ENCODE measurements at regions not wholly inside any gene's neighbourhood (a gene's known extent, or its start where the extent isn't known, plus 50 kb on each side); places are given as distances from the start of the nearest gene placed in this dataset.

DNA sequence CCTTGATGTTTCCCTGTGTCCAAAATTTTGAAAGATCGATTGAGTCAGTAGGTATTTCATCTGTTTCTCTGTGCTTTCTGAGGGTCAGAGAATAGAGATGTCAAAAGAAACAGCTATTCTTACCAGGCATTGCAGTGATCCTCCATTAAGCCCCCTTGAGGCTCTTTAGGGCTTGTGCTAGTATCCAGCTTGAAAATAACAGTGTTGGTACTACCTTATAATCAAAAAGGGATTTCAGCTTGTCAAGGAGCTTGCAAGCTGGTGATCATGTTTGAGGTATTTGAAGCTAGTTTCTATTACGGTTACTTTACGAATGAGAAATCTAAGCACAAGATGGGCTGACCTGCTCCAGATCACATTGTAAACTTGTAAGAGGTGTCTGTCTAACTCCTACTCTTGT, 103.4 kb downstream of the EDEM1 start:
- no peaks in the 10 kb centered on the region for H3K36me3 ChIP-seq
- TF ChIP-seq EP300 (IDR thresholded peaks at IDR 0.05) = no peak
- TF ChIP-seq, protein P1, sequence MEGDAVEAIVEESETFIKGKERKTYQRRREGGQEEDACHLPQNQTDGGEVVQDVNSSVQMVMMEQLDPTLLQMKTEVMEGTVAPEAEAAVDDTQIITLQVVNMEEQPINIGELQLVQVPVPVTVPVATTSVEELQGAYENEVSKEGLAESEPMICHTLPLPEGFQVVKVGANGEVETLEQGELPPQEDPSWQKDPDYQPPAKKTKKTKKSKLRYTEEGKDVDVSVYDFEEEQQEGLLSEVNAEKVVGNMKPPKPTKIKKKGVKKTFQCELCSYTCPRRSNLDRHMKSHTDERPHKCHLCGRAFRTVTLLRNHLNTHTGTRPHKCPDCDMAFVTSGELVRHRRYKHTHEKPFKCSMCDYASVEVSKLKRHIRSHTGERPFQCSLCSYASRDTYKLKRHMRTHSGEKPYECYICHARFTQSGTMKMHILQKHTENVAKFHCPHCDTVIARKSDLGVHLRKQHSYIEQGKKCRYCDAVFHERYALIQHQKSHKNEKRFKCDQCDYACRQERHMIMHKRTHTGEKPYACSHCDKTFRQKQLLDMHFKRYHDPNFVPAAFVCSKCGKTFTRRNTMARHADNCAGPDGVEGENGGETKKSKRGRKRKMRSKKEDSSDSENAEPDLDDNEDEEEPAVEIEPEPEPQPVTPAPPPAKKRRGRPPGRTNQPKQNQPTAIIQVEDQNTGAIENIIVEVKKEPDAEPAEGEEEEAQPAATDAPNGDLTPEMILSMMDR (IDR thresholded peaks at IDR 0.05) = no peak
- TF ChIP-seq POLR2A (IDR thresholded peaks at IDR 0.05) = no peak
- H3K9me3 ChIP-seq = peaks cover 0 to 19% (median 5%) of the 10 kb centered on the region in 4 donors
- 78 to 84% methylated on average over 3 of the region's 3 CpGs for WGBS, 2 donors
- H3K27ac ChIP-seq = no peak overlapping the region
- H3K4me1 ChIP-seq = no peaks in the 10 kb centered on the region
- H3K4me3 ChIP-seq = no peak overlapping the region
- no peaks in the 10 kb centered on the region for H3K27me3 ChIP-seq
- no peak for DNase-seq (ENCODE audit: low spot score in 2 of 2)

DNA sequence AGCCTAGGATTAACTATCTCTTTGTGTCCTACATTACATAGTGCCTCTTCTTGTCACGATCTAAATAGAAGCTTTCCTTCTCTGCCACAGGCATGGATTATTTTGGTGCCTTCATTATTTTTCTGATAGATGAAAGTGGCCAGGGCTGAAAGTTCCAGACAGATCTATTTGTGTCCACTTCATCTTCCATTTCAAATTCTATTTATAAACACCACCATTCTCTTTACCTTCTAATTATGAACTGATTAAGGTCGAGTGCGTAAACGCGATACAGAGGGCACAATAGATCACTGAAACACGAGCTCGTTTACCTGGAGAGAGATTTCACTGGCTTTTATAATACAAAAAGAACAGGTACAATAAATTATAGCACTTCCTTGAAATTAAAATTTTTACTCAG, 105.0 kb downstream of the EDEM1 start:
- Histone ChIP-seq H3K9me3 (peaks cover 0 to 16% (median 3%) of the 10 kb centered on the region in 4 donors), H3K4me3 (no peak overlapping the region), H3K4me1 (no peaks in the 10 kb centered on the region), H3K27me3 (no peaks in the 10 kb centered on the region), H3K27ac (no peak overlapping the region), H3K36me3 (no peaks in the 10 kb centered on the region)
- DNase-seq (ENCODE audit: low spot score in 2 of 2) = no peak
- WGBS, 2 donors = 77 to 78% methylated on average over 7 of the region's 7 CpGs
- TF ChIP-seq, protein P1 (IDR thresholded peaks at IDR 0.05) = no peak
- TF ChIP-seq EP300 (IDR thresholded peaks at IDR 0.05) (no peak), POLR2A (IDR thresholded peaks at IDR 0.05) (no peak)

DNA sequence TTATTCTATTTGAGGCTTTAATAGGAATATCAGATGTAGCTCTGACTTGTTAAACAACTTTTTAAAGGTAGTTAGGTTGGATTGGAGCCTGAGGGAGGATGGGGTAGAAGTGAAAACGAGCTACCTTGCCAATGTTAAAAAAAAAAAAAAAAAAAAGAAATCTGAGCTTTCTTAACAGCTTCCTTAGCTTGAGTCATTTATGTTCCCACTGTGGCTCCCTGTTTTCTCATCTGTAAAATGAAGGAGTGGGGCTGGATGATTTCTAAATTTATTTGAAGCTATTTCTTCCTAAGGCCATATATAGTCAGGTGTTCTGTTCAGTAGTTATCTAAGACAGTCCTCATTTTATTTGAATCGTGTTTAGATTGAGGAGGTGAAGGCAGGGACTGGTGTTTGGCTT, 105.7 kb downstream of the EDEM1 start:
- H3K4me3 ChIP-seq = no peak overlapping the region
- DNase-seq (ENCODE audit: low spot score in 2 of 2) = no peak
- H3K36me3 ChIP-seq = no peaks in the 10 kb centered on the region
- TF ChIP-seq, protein P1 (IDR thresholded peaks at IDR 0.05) = no peak
- no peak for TF ChIP-seq EP300 (IDR thresholded peaks at IDR 0.05)
- H3K4me1 ChIP-seq = no peaks in the 10 kb centered on the region
- WGBS, 2 donors = 55 to 57% methylated on average over 2 of the region's 2 CpGs
- H3K27ac ChIP-seq = no peak overlapping the region
- H3K9me3 ChIP-seq = peaks cover 0 to 9% (median 0%) of the 10 kb centered on the region in 4 donors
- H3K27me3 ChIP-seq = no peaks in the 10 kb centered on the region

DNA sequence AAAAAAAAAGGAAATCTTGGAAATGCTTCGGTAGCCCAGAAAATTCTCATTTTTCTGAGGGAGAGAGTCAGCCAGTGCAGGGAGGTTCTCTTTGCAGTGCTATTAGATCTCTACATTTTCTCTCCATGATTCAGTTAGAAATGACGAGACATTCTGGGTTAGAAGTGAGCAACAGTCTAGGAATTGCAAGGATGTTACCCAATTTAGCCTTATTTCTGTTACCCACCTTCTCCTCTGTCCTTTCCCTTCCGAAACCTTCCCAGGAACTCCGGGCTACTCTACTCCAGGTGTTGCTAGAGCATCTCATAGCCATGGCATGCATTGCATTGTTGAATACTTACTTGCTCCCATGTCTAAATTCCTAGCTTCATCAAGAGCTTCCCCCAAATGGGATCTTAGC, 106.8 kb downstream of the EDEM1 start:
- Histone ChIP-seq H3K36me3 (no peaks in the 10 kb centered on the region), H3K27ac (no peak overlapping the region), H3K27me3 (no peaks in the 10 kb centered on the region), H3K4me3 (no peak overlapping the region), H3K4me1 (no peaks in the 10 kb centered on the region), H3K9me3 (peaks cover 0 to 1% (median 0%) of the 10 kb centered on the region in 4 donors)
- DNase-seq (ENCODE audit: low spot score in 2 of 2) = no peak
- WGBS, 2 donors = 90 to 98% methylated on average over 4 of the region's 4 CpGs
- TF ChIP-seq, protein P1 (IDR thresholded peaks at IDR 0.05) = no peak
- no peak for TF ChIP-seq POLR2A (IDR thresholded peaks at IDR 0.05)
- no peak for TF ChIP-seq EP300 (IDR thresholded peaks at IDR 0.05)

DNA sequence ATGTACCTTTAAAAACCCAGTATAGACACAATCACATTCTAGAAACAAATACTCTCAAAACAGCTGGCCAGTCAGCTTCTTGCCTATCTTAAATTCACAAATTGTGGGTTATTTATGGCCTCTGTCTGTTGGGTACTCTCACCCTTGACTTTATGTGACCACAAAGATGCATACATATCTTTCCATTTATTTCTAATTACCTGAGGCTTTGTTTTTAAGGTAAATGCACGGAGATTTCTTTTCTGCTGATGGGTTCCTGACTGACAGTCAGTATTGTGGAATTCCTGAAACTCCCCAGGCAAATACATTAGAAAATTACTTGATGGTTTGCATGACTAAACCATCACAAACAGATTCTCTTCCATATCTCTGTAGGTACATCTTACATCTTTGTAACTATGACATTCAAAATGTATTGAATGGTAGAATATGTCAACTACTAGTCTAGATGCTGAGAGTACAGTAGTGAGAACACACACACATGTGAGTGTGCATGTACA, 107.7 kb downstream of the EDEM1 start:
- Histone ChIP-seq H3K4me3 (no peak overlapping the region), H3K4me1 (no peaks in the 10 kb centered on the region), H3K9me3 (no peaks in the 10 kb centered on the region), H3K36me3 (no peaks in the 10 kb centered on the region), H3K27me3 (no peaks in the 10 kb centered on the region), H3K27ac (no peak overlapping the region)
- 70 to 91% methylated on average over 1 of the region's 1 CpG for WGBS, 2 donors
- no peak for DNase-seq (ENCODE audit: low spot score in 2 of 2)
- TF ChIP-seq, protein P1 (IDR thresholded peaks at IDR 0.05) = no peak
- TF ChIP-seq POLR2A (IDR thresholded peaks at IDR 0.05) = no peak
